Ovary (tissue), 3 donors: ENCODE measurements at regions not wholly inside any gene's neighbourhood (a gene's known extent, or its start where the extent isn't known, plus 50 kb on each side); places are given as distances from the start of the nearest gene placed in this dataset.

ENCODE experiments used
- EP300 ChIP-seq: sonication (generic); formaldehyde crosslinking; IDR thresholded peaks from one replicate; pipeline ENCODE4 v1.6.1; 2017; ENCODE audit warnings: antibody characterized with exemption
- TF ChIP-seq, protein P1 (sequence below), 3 donors: fragments of 450-650 bp in 2 of 3; fragments of 200-600 bp in 1 of 3; IDR thresholded peaks; one replicate each; pipeline versions ENCODE4 v1.5.1 to v1.8.0; 2016 to 2022; ENCODE audit warnings: antibody characterized with exemption in 3 of 3, mild to moderate bottlenecking in 1 of 3
- donor health status: DM: no; HTN: no; CAD: no.

DNA sequence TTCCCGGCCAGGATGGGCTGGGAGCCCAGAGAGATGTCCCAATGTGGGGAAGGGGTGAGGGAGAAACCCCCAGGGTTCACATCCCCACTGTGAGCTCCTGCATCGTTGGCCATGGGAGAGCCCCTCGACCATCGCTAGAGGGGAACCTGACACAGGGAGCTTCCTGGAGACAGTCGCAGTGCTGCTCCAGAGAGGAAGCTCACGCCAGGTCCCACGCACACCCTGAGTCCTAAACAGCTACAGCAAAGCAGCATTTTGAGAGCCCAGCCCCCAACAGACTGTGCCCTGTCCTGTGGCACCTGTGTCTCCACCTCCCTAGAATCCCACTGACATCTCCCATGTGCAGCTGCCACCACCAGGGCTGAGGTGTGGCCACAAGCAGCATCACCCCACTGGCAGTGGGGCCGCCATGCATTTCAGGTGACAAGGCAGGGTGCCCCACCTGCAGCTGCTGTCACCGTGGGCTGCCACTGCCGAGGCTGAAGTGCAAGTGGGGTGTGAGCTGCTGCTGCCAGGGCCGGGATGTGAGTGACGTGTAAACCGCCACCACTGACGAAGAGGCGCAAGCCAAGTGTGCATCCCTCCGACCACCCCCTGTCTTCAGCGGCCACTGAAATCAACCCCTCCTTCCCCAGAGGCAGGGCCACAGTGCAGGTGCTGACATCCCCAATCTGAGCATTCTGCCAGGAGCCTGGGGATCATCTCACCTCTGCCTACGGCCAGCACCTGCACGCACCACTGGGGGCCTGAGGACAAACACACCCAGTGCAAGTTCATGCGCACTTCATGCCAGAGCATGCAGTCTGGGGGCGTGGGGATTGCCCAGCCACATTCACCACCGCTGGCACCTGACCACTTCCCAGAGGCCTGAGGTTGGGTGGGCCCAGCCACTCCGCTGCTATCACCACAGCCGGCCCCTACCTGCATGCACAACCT is 467.7 kb upstream of the SALL3 start:
- TF ChIP-seq EP300, result no peak
- TF ChIP-seq, protein P1, sequence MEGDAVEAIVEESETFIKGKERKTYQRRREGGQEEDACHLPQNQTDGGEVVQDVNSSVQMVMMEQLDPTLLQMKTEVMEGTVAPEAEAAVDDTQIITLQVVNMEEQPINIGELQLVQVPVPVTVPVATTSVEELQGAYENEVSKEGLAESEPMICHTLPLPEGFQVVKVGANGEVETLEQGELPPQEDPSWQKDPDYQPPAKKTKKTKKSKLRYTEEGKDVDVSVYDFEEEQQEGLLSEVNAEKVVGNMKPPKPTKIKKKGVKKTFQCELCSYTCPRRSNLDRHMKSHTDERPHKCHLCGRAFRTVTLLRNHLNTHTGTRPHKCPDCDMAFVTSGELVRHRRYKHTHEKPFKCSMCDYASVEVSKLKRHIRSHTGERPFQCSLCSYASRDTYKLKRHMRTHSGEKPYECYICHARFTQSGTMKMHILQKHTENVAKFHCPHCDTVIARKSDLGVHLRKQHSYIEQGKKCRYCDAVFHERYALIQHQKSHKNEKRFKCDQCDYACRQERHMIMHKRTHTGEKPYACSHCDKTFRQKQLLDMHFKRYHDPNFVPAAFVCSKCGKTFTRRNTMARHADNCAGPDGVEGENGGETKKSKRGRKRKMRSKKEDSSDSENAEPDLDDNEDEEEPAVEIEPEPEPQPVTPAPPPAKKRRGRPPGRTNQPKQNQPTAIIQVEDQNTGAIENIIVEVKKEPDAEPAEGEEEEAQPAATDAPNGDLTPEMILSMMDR (IDR thresholded peaks at IDR 0.05), result no peak
